OCI-LY1 (cell line): ENCODE measurements at regions not wholly inside any gene's neighbourhood (a gene's known extent, or its start where the extent isn't known, plus 50 kb on each side); places are given as distances from the start of the nearest gene placed in this dataset.

ENCODE experiments used
- EZH2 ChIP-seq: fragments of 200-600 bp; sonication (generic), shearing (Covaris generic); IDR thresholded peaks from 2 replicates; pipeline ENCODE4 v1.8.0; 2017; ENCODE audit warnings: borderline replicate concordance, mixed run types, mild to moderate bottlenecking, antibody characterized with exemption, low read length, moderate library complexity, mixed read lengths
- TF ChIP-seq, protein P1 (sequence below): fragments of 200-600 bp; sonication (generic), shearing (Covaris generic); IDR thresholded peaks from 2 replicates; pipeline ENCODE4 v1.5.1; 2017; ENCODE audit warnings: mild to moderate bottlenecking, antibody characterized with exemption, low read length, moderate library complexity, mixed read lengths

GRCh38 chr7:79965946-79966345 is 168.7 kb upstream of the GNAI1 start:
- TF ChIP-seq, protein P1, sequence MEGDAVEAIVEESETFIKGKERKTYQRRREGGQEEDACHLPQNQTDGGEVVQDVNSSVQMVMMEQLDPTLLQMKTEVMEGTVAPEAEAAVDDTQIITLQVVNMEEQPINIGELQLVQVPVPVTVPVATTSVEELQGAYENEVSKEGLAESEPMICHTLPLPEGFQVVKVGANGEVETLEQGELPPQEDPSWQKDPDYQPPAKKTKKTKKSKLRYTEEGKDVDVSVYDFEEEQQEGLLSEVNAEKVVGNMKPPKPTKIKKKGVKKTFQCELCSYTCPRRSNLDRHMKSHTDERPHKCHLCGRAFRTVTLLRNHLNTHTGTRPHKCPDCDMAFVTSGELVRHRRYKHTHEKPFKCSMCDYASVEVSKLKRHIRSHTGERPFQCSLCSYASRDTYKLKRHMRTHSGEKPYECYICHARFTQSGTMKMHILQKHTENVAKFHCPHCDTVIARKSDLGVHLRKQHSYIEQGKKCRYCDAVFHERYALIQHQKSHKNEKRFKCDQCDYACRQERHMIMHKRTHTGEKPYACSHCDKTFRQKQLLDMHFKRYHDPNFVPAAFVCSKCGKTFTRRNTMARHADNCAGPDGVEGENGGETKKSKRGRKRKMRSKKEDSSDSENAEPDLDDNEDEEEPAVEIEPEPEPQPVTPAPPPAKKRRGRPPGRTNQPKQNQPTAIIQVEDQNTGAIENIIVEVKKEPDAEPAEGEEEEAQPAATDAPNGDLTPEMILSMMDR: no peak
- TF ChIP-seq EZH2: no peak
